PC-9 (cell line): ENCODE measurements at regions not wholly inside any gene's neighbourhood (a gene's known extent, or its start where the extent isn't known, plus 50 kb on each side); places are given as distances from the start of the nearest gene placed in this dataset.

Experiments
- BruUV-seq: library from RNA; stranded (reverse); fragments of 400-500 nt; replicated peaks from 2 replicates; lab custom pipeline; 2021; lab: Mats Ljungman, UMichigan
- CTCF ChIA-PET: fragments of 300-600 bp; sonication (Branson Sonifier 250); formaldehyde crosslinking; loops from one replicate; lab custom pipeline; 2022; ENCODE audit warnings: antibody characterized with exemption; lab: Charles Lee
- POLR2A ChIA-PET: fragments of 300-600 bp; sonication (Branson Sonifier 250); formaldehyde crosslinking; loops from one replicate; lab custom pipeline; 2022; ENCODE audit warnings: antibody characterized with exemption; ENCODE audit not compliant: unreplicated experiment; lab: Charles Lee
- DNase-seq, 2 experiments: peaks; one replicate each; pipeline versions ENCODE4 v3.0.0 to v3.0.0-alpha.2; 2015 to 2022; ENCODE audit warnings: mixed read lengths in 1 of 2
- H2AFZ ChIP-seq: fragments of 200-600 bp; sonication (generic); 2 replicates; pipeline ENCODE4 v1.8.1; 2017; ENCODE audit warnings: antibody characterized with exemption
- H3F3A ChIP-seq: fragments of 200-600 bp; sonication (generic); 2 replicates; pipeline ENCODE4 v1.8.1; 2017; ENCODE audit warnings: antibody characterized with exemption, mild to moderate bottlenecking, low read depth; ENCODE audit not compliant: insufficient read depth
- H3K27ac ChIP-seq: fragments of 200-600 bp; sonication (generic); 2 replicates; pipeline ENCODE4 v1.6.1; 2016; ENCODE audit warnings: mixed run types
- H3K27me3 ChIP-seq: fragments of 200-600 bp; sonication (generic); 2 replicates; pipeline ENCODE4 v1.6.1; 2016; ENCODE audit warnings: low read depth, mixed run types; ENCODE audit not compliant: insufficient read depth
- H3K36me3 ChIP-seq: fragments of 200-600 bp; sonication (generic); 2 replicates; pipeline ENCODE4 v1.6.1; 2016; ENCODE audit warnings: low read depth, mixed run types
- H3K4me1 ChIP-seq: fragments of 200-600 bp; sonication (generic); replicated peaks from 2 replicates; pipeline ENCODE4 v1.6.1; 2016; ENCODE audit warnings: mixed run types; ENCODE audit not compliant: insufficient read depth
- H3K4me2 ChIP-seq: fragments of 200-600 bp; sonication (generic); 2 replicates; pipeline ENCODE4 v1.6.1; 2017; ENCODE audit warnings: mixed run types
- H3K4me3 ChIP-seq: fragments of 200-600 bp; sonication (generic); 2 replicates; pipeline ENCODE4 v1.6.1; 2016; ENCODE audit warnings: mixed run types
- H3K79me2 ChIP-seq: fragments of 200-600 bp; sonication (generic); 2 replicates; pipeline ENCODE4 v1.6.1; 2017; ENCODE audit warnings: low read depth, mixed run types
- H3K9me2 ChIP-seq: fragments of 200-600 bp; sonication (generic); 2 replicates; pipeline ENCODE4 v1.8.1; 2017; ENCODE audit warnings: mild to moderate bottlenecking; ENCODE audit not compliant: insufficient read depth
- H3K9me3 ChIP-seq: fragments of 200-600 bp; sonication (generic); 2 replicates; pipeline ENCODE4 v1.8.1; 2016; ENCODE audit warnings: low read depth; ENCODE audit not compliant: insufficient read depth
- H4K20me1 ChIP-seq: fragments of 200-600 bp; sonication (generic); 2 replicates; pipeline ENCODE4 v1.8.1; 2017; ENCODE audit not compliant: insufficient read depth
- EZH2 ChIP-seq: fragments of 200-600 bp; sonication (generic); IDR thresholded peaks from 2 replicates; pipeline ENCODE4 v1.8.0; 2017; ENCODE audit warnings: antibody characterized with exemption, low read depth
- intact Hi-C: fragments of 100-400 bp; cut with micrococcal nuclease; formaldehyde crosslinking; loops from one replicate; pipeline ENCODE4 v1.10.0; 2022; ENCODE audit not compliant: unreplicated experiment
- TF ChIP-seq, protein P1 (sequence below): fragments of 200-600 bp; sonication (generic); conservative IDR thresholded peaks from 2 replicates; pipeline ENCODE4 v1.6.1; 2017; ENCODE audit warnings: mixed run types, antibody characterized with exemption, mild to moderate bottlenecking, moderate library complexity

DNA sequence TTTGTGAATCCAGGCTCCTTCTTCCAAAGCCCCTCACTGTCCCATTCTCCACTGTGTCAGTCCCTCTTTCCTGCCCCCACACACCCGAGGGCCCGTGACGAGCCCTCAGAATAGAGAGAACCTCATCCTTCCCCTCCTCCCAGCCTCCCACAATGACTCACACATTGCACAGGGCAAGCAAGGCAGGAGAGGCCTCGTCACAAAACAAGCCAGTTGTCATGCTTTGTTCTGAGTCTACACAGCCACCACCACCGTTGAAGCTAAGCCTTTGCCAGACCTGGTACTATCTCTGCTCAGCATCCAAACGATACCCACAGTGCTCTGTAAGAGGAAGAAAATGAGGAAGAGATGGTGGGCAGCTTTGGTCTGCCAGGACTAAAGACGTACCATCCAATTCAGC, 142.2 kb upstream of the ZNF366 start:
- Histone ChIP-seq H3K36me3 (no peaks in the 10 kb centered on the region), H3K4me1 (peaks cover 13% of the 10 kb centered on the region; the same call in 1 of the 2 replicates), H3K27ac (no peak overlapping the region), H3K27me3 (no peaks in the 10 kb centered on the region), H3K79me2 (no peaks in the 10 kb centered on the region), H3K4me2 (no peak overlapping the region), H3K9me3 (no peaks in the 10 kb centered on the region), H3F3A (no peaks in the 10 kb centered on the region), H4K20me1 (no peaks in the 10 kb centered on the region), H2AFZ (no peak overlapping the region), H3K4me3 (no peak overlapping the region), H3K9me2 (no peaks in the 10 kb centered on the region)
- TF ChIP-seq, protein P1, sequence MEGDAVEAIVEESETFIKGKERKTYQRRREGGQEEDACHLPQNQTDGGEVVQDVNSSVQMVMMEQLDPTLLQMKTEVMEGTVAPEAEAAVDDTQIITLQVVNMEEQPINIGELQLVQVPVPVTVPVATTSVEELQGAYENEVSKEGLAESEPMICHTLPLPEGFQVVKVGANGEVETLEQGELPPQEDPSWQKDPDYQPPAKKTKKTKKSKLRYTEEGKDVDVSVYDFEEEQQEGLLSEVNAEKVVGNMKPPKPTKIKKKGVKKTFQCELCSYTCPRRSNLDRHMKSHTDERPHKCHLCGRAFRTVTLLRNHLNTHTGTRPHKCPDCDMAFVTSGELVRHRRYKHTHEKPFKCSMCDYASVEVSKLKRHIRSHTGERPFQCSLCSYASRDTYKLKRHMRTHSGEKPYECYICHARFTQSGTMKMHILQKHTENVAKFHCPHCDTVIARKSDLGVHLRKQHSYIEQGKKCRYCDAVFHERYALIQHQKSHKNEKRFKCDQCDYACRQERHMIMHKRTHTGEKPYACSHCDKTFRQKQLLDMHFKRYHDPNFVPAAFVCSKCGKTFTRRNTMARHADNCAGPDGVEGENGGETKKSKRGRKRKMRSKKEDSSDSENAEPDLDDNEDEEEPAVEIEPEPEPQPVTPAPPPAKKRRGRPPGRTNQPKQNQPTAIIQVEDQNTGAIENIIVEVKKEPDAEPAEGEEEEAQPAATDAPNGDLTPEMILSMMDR = no peak
- no peak for TF ChIP-seq EZH2
- no peak for DNase-seq
- BruUV-seq = no TSS peak
- intact Hi-C loops = no loop called here
- ChIA-PET CTCF (no interaction called here), POLR2A (interaction anchor here (0.6 kb wide), 1 partner anchor 93 kb away, joined by 4 read pairs; no protein-coding TSS in a partner anchor)

DNA sequence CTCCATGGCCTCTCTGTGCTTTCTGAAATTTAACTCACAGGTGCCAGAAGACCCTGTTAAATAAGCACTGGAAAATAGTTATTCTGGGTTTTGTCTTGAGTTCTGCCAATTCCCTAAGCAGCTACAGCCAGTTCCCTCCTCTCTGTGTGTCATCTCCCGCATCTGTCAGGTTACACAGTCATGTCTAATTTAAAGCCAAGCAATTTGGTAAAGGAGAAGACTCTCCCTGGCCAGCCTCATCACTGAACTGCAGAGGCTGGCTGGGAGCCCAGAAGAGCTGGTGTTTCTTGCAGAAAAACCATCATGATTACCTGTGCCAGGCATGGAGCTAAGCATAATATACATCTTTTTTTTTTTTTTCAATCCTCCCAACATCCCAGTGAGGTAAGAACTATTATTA, 141.3 kb upstream of the ZNF366 start:
- no peaks in the 10 kb centered on the region for H3K9me2 ChIP-seq
- H3K9me3 ChIP-seq = no peaks in the 10 kb centered on the region
- H4K20me1 ChIP-seq = no peaks in the 10 kb centered on the region
- no TSS peak for BruUV-seq
- TF ChIP-seq, protein P1 = no peak
- no peak for TF ChIP-seq EZH2
- intact Hi-C loops = no loop called here
- CTCF ChIA-PET = interaction anchor here (0.6 to 0.7 kb wide), 2 partner anchors 112 to 194 kb away, joined by 4 to 5 read pairs; no protein-coding TSS in a partner anchor
- no peak overlapping the region for H3K4me2 ChIP-seq
- peaks cover 10% of the 10 kb centered on the region; the same call in 1 of the 2 replicates for H3K4me1 ChIP-seq
- H3K79me2 ChIP-seq = no peaks in the 10 kb centered on the region
- H3K4me3 ChIP-seq = no peak overlapping the region
- H3F3A ChIP-seq = no peaks in the 10 kb centered on the region
- H3K27me3 ChIP-seq = no peaks in the 10 kb centered on the region
- POLR2A ChIA-PET = no interaction called here
- H3K36me3 ChIP-seq = no peaks in the 10 kb centered on the region
- DNase-seq = no peak
- H3K27ac ChIP-seq = no peak overlapping the region
- no peak overlapping the region for H2AFZ ChIP-seq

DNA sequence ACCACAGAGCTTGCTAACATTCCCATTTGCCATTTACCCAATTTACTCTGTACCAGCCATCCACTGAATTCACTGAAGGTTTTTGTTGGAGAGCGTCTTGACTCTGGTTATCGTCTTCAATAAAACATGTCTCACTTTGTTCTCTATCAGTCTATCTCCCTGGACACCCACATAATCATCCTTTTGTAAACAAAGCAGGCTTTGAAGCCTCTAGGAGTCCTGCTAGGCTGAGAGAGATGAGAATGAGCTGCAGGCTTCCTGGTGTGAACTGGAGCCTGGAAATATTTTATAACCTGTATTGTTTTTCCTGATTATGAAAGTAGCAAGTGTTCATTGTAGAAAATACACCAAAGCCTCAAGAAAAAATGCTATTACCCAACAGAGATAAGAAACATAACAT, 140.6 kb upstream of the ZNF366 start:
- no TSS peak for BruUV-seq
- H3K27ac ChIP-seq = no peak overlapping the region
- CTCF ChIA-PET = no interaction called here
- H3K4me3 ChIP-seq = no peak overlapping the region
- TF ChIP-seq, protein P1 = no peak
- no peak for TF ChIP-seq EZH2
- intact Hi-C loops = no loop called here
- H4K20me1 ChIP-seq = no peaks in the 10 kb centered on the region
- peaks cover 10% of the 10 kb centered on the region; the same call in 1 of the 2 replicates for H3K4me1 ChIP-seq
- DNase-seq = no peak
- H2AFZ ChIP-seq = no peak overlapping the region
- no peak overlapping the region for H3K4me2 ChIP-seq
- no peaks in the 10 kb centered on the region for H3K9me2 ChIP-seq
- no peaks in the 10 kb centered on the region for H3K79me2 ChIP-seq
- no peaks in the 10 kb centered on the region for H3K9me3 ChIP-seq
- H3K27me3 ChIP-seq = no peaks in the 10 kb centered on the region
- POLR2A ChIA-PET = no interaction called here
- H3F3A ChIP-seq = no peaks in the 10 kb centered on the region
- no peaks in the 10 kb centered on the region for H3K36me3 ChIP-seq
